HG02884 (cell line): ENCODE measurements at regions not wholly inside any gene's neighbourhood (a gene's known extent, or its start where the extent isn't known, plus 50 kb on each side); places are given as distances from the start of the nearest gene placed in this dataset.
"Not testable (repeated sequence)": the region's sequence is repeated elsewhere in the genome, so short reads cannot be mapped to it uniquely, and the experiment has no call there.

Experiments
- ATAC-seq: cut with Tn5 transposase; IDR thresholded peaks from one replicate; pipeline ENCODE4 v1.9.1; 2021; ENCODE audit warnings: mild to moderate bottlenecking, moderate library complexity; ENCODE audit not compliant: unreplicated experiment

- no peak for ATAC-seq
Observed at GRCh38 chr1:187498028-187498427, 669.3 kb downstream of the PLA2G4A start.

GRCh38 chr1:187504779-187505178 lies 676.0 kb downstream of the PLA2G4A start:
- no peak for ATAC-seq

- no peak for ATAC-seq
Observed at GRCh38 chr1:187509091-187509490, 680.3 kb downstream of the PLA2G4A start.

- no peak for ATAC-seq
Observed at GRCh38 chr1:187513190-187513589, 684.4 kb downstream of the PLA2G4A start.

GRCh38 chr1:187514110-187514509 lies 685.4 kb downstream of the PLA2G4A start:
- ATAC-seq: no peak

- no peak for ATAC-seq
Observed at GRCh38 chr1:187516874-187517273, 688.1 kb downstream of the PLA2G4A start.

- ATAC-seq: no peak
Observed at GRCh38 chr1:187517546-187517945, 688.8 kb downstream of the PLA2G4A start.

- ATAC-seq: no peak
Observed at GRCh38 chr1:187527346-187527745, 698.6 kb downstream of the PLA2G4A start.

GRCh38 chr1:187537936-187538335 lies 709.2 kb downstream of the PLA2G4A start:
- no peak for ATAC-seq

GRCh38 chr1:187549540-187549939 lies 720.8 kb downstream of the PLA2G4A start:
- ATAC-seq: no peak

- ATAC-seq: no peak
Observed at GRCh38 chr1:187551061-187551460, 722.3 kb downstream of the PLA2G4A start.

- no peak for ATAC-seq
Observed at GRCh38 chr1:187563191-187563590, 734.4 kb downstream of the PLA2G4A start.

- ATAC-seq: no peak
Observed at GRCh38 chr1:187566354-187566753, 737.6 kb downstream of the PLA2G4A start.

GRCh38 chr1:187568067-187568466 lies 739.3 kb downstream of the PLA2G4A start:
- no peak for ATAC-seq

GRCh38 chr1:187570166-187570565 lies 741.4 kb downstream of the PLA2G4A start:
- no peak for ATAC-seq

- ATAC-seq: no peak
Observed at GRCh38 chr1:187577610-187578009, 748.9 kb downstream of the PLA2G4A start.

GRCh38 chr1:187588917-187589316 lies 760.2 kb downstream of the PLA2G4A start:
- no peak for ATAC-seq

GRCh38 chr1:187605736-187606135 lies 777.0 kb downstream of the PLA2G4A start:
- ATAC-seq: no peak

- not testable (repeated sequence) for ATAC-seq
Observed at GRCh38 chr1:187615853-187616735, 787.3 kb downstream of the PLA2G4A start.

GRCh38 chr1:187616830-187617229 lies 788.1 kb downstream of the PLA2G4A start:
- ATAC-seq: not testable (repeated sequence)

- ATAC-seq: no peak
Observed at GRCh38 chr1:187617776-187618175, 789.0 kb downstream of the PLA2G4A start.

GRCh38 chr1:187619175-187619574 lies 790.4 kb downstream of the PLA2G4A start:
- ATAC-seq: no peak

- ATAC-seq: no peak
Observed at GRCh38 chr1:187621951-187622350, 793.2 kb downstream of the PLA2G4A start.
